ENCODE measurements at regions not wholly inside any gene's neighbourhood (a gene's known extent, or its start where the extent isn't known, plus 50 kb on each side); places are given as distances from the start of the nearest gene placed in this dataset.

DNA sequence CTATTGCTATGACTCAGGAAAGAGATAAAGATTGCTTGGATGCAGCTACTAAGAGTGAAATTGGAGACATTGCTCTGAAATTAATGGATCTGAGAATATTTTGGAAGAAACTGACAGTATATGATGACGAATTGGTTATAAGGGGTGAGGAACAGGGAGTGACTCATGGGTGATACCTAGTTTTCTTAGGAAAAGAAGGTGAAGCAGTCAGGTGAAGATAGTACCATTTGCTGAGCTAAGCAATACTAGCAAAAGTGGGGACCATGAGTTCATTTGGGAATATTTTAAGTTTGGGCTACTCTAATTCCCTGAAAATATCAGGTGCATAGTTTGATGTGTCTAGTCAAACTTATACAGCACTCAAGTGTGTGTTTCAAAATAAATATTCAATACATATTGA, 260.1 kb upstream of the NFIA start:
- TF ChIP-seq, protein P1, sequence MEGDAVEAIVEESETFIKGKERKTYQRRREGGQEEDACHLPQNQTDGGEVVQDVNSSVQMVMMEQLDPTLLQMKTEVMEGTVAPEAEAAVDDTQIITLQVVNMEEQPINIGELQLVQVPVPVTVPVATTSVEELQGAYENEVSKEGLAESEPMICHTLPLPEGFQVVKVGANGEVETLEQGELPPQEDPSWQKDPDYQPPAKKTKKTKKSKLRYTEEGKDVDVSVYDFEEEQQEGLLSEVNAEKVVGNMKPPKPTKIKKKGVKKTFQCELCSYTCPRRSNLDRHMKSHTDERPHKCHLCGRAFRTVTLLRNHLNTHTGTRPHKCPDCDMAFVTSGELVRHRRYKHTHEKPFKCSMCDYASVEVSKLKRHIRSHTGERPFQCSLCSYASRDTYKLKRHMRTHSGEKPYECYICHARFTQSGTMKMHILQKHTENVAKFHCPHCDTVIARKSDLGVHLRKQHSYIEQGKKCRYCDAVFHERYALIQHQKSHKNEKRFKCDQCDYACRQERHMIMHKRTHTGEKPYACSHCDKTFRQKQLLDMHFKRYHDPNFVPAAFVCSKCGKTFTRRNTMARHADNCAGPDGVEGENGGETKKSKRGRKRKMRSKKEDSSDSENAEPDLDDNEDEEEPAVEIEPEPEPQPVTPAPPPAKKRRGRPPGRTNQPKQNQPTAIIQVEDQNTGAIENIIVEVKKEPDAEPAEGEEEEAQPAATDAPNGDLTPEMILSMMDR (IDR thresholded peaks at IDR 0.05; ENCODE audit: low read depth, low read length) = no peak
- TF ChIP-seq EZH2phosphoT487 (IDR thresholded peaks at IDR 0.05; ENCODE audit: low read depth) = no peak

Data from OCI-LY3 (cell line).